ENCODE measurements at regions not wholly inside any gene's neighbourhood (a gene's known extent, or its start where the extent isn't known, plus 50 kb on each side); places are given as distances from the start of the nearest gene placed in this dataset.

- peak; percentile 69 for DNase-seq (ENCODE audit: low read depth)
Observed at GRCh38 chr11:130675371-130675821, 227.0 kb downstream of the ADAMTS15 start.

- no peak for DNase-seq (ENCODE audit: low read depth)
Observed at GRCh38 chr11:130675917-130676316, 227.5 kb downstream of the ADAMTS15 start.

- DNase-seq (ENCODE audit: low read depth) = peak; percentile 95
Observed at GRCh38 chr11:130677486-130678153, 229.2 kb downstream of the ADAMTS15 start.

- no peak for DNase-seq (ENCODE audit: low read depth)
Observed at GRCh38 chr11:130679247-130679646, 230.8 kb downstream of the ADAMTS15 start.

DNA sequence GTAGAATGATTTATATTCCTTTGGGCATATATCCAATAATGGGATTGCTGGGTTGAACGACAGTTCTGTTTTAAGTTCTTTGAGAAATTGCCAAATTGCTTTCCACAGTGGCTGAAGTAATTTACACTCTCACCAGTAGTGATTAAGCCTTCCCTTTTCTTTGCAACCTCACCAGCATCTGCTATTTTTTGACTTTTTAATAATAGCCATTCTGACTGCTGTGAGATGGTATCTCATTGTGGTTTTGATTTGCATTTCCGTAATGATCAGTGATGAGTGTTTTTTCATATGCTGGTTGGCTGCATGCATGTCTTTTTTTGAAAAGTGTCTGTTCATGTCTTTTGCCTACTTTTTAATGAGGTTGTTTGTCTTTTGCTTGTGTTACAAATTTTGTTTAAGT is 233.8 kb downstream of the SNX19 start:
- peak; percentile 43 for DNase-seq (ENCODE audit: low read depth)

GRCh38 chr11:130689222-130689908 is 226.9 kb downstream of the SNX19 start:
- peak; percentile 37 for DNase-seq (ENCODE audit: low read depth)

DNA sequence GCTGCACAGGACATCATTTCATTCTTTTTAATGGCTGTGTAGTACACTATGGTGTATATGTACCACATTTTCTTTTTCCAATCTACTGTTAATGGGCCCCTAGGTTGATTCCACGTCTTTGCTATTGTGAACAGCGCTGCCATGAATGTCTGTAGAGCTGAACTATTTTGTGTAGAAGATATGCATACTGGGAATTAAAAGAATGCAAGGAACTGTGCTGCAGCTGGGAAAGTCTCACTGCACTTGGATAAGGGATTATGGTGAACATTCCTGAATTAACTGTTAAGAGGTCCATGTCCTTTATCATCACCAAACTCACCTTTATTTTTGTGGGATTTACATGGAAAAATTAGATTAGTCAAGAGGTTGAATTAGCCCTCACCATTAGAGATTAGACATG is 224.7 kb downstream of the SNX19 start:
- peak; percentile 47 for DNase-seq (ENCODE audit: low read depth)

DNA sequence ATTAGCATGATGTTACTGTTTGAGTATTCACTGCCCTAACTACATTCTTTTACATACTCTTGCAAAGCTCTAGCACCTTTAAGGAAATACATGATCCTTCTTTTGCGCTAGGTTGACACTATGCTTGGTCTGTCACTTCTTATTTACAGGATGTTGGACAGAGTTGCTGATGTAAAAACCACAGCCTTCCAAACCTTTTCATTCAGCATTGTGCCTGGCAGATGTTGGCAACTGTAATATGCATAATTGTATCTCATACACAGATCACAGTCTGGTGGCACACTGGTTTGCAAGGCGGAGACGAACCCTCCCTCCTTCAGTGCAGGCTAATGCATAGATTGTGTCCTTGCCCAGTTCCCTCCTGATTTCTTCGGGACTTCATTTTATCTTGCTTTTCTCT is 224.1 kb downstream of the SNX19 start:
- DNase-seq (ENCODE audit: low read depth) = no peak

GRCh38 chr11:130693543-130693942 is 222.7 kb downstream of the SNX19 start:
- no peak for DNase-seq (ENCODE audit: low read depth)

DNA sequence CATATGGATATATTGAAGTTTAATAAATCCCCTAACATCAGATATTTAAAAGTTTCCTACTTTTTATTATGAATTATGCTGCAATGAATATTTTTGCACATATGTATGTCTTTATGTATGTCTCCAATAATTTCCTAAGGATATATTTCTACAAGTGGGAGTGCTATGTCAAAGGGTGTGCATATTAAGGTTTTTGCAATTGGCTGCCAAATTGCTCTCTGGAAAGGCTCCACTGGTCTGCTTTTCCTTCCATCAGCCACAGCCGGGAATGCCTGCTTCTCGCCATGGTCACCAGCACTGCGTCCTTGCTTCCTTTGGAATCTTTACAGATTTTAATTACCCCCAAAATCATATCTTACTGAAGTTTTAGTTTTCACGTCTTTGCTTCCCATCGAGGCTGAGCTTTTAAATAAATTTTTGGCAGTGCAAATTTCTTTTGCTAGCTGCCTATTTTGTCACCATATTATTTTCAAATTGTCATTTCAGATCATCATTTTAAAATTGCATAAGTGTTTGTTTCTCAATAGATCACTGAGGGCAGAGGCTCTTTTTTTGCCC is 221.7 kb downstream of the SNX19 start:
- no peak for DNase-seq (ENCODE audit: low read depth)

- no peak for DNase-seq (ENCODE audit: low read depth)
Observed at GRCh38 chr11:130698174-130698573, 218.1 kb downstream of the SNX19 start.

DNA sequence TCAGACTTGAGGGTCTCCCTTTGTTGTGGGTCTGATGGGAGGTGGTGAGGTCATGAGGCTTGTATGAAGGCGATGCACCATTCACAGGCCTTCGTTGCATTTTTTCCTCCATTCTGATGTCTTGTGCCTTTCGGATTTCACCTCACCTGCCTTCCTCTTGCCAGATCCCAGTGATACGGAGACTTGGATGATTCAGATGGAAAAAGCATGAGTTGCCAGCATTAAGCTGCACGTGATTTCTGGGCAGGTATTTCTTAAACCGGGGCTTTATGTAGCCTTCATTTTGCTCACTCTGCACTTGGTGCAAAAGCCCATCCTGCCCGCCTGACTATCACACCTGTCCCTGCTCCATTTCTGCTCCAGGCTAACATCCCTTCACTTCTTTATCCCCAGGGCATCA is 216.7 kb downstream of the SNX19 start:
- no peak for DNase-seq (ENCODE audit: low read depth)

DNA sequence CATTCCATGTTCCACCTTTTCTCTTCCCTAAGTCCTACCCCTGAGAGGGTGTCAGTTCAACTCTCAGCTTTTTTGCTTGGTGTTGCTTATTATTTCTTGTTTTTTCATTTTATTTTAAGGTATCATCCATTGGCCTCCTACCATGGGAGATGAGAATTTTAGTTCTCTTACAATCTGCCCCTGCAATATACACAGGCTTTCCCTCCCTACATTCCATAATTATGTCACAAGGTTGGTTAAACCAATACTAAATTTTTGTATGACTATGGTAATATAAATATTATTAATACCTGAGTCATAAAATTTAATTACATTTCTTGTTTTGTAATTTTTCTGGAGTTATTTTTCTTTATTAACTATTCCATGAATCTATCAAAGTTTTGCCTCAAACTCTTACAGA is 216.2 kb downstream of the SNX19 start:
- no peak for DNase-seq (ENCODE audit: low read depth)

- DNase-seq (ENCODE audit: low read depth) = no peak
Observed at GRCh38 chr11:130703489-130704190, 212.6 kb downstream of the SNX19 start.

- peak; percentile 43 for DNase-seq (ENCODE audit: low read depth)
Observed at GRCh38 chr11:130705670-130706421, 210.4 kb downstream of the SNX19 start.

DNA sequence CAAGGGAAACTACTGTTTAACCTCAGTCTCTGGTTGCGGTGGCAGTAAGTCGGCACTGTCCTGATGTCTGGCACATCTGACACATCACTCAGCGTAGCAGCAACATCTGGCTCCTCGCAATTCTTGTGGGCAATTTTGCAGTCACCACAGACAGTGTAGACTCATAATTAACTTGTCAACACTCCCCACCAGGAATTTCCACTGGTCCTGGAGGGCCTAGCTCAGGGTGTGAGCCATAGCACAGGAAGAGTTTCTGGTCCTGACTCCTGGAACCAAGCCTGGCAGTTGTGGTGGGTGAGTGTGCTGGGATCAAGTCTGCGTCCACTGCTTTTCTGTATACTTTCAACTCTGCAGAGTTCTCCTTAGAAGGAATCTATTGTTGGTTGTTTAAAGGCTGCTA is 209.7 kb downstream of the SNX19 start:
- DNase-seq (ENCODE audit: low read depth) = peak; percentile 44

- DNase-seq (ENCODE audit: low read depth) = no peak
Observed at GRCh38 chr11:130707217-130707616, 209.1 kb downstream of the SNX19 start.

DNA sequence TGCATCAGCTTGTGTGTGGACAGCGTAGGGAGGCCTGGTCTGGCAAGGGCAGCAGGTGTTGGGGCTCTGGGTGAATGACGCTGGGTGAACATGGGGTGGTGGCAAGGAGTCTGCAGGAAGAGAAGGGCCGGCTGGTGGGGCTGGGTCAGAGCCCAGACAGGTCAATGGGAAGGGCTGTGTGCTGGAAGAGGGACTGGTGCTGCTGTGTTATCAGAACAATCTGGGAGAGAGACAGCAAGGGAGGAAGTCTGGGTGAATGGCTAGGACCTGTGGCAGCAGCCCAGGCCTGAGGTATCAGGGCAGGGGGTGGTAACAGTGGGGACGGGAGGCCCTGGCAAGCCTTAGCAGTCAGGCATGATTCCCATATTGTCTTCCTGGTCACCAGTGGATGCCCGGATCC is 206.7 kb downstream of the SNX19 start:
- no peak for DNase-seq (ENCODE audit: low read depth)

DNA sequence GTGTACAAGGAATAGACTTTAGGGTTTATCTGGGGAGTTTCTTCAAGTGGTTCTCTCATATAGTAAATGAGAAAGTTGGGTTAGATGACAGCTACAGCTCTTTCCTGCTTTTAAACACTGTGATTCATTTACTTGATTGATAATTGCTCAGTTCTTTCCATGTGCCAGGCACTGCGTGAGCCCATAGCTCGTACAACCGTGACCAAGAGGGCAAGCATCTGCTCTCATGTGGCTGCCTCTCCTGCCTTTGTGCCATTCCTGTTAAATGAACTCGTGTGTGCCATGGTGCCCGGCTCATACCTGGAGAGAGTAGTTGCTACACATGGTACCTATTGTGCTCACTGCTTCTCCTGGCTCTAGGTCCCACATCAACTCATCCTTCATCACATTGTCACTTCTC is 206.3 kb downstream of the SNX19 start:
- no peak for DNase-seq (ENCODE audit: low read depth)

- no peak for DNase-seq (ENCODE audit: low read depth)
Observed at GRCh38 chr11:130710497-130711012, 205.7 kb downstream of the SNX19 start.

- DNase-seq (ENCODE audit: low read depth) = no peak
Observed at GRCh38 chr11:130711193-130711592, 205.1 kb downstream of the SNX19 start.

- no peak for DNase-seq (ENCODE audit: low read depth)
Observed at GRCh38 chr11:130712480-130712879, 203.8 kb downstream of the SNX19 start.

Data from EH (cell line).